ENCODE measurements at regions not wholly inside any gene's neighbourhood (a gene's known extent, or its start where the extent isn't known, plus 50 kb on each side); places are given as distances from the start of the nearest gene placed in this dataset.

DNA sequence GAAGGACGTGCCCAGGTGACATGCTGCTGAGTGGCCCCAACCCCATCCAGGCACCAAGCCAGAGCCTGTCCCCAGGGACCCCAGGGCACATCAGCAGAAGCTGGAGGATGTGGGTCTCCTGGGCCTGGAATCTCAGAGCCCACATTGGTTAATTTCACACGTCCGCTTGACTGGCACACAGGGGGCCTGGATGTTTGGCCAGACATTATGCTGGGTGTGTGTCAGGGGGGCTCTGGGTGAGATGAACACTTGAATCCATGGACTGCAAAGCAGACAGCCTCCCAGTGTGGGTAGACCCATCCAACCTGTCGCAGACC, 79.1 kb upstream of the RET start:
- DNase-seq (ENCODE audit: insufficient read length, low spot score) (no peak), FAIRE-seq (no peak)

GRCh38 chr10:42998481-42999384, 78.1 kb upstream of the RET start:
- no peak for FAIRE-seq
- DNase-seq (ENCODE audit: insufficient read length, low spot score) = no peak

DNA sequence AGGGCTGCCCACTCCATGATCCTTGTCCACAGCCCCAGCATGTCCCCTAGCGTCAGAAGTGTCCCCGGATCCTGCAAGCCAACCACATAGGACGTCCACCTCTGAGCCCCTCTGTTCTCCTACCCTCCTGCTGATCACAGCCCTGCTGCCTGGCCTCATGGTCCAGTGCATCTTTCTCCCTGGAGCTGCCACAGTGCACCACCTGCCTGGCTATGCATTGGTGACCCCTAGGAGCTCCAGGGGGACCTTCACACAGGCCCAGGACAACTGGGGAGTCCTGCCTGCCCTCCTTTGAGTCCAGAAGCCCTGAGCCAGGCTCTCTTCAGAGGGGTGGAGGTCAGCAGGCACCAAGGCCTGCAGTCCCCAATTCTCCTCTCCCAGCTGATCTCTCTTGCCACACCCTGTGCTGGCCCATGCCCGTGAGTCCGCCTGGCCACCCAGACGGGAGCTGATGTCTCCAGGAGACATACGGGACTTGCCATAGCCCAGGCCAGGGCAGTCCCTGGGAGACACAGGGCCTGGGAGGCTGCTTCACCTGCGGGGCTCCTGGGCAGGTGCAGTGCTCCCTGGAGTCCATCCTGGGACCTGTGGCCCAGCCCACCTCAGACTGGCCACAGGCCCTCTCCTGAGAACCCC, 77.4 kb upstream of the RET start:
- no peak for FAIRE-seq
- DNase-seq (ENCODE audit: insufficient read length, low spot score) = no peak

DNA sequence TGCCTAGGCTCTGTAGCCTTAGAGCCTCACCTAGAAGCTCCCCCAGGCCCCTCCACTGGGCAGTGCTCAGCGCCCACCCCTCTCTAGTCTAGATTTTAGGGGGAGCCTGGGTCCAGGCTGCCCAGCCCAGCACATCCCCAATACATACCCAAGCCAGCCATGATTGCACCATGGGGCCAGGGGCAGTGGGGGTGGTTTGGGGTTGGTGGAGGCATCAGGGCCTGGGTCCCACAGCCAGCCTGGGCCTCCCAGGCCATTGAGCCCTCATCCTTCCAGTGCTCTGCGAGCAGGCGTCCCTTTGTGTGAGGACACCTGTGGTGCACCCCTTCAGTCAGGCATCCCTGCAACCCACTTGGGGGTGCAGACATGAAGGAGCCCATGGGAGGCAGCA, 76.9 kb upstream of the RET start:
- FAIRE-seq = no peak
- no peak for DNase-seq (ENCODE audit: insufficient read length, low spot score)

- no peak for FAIRE-seq
- no peak for DNase-seq (ENCODE audit: insufficient read length, low spot score)
Observed at GRCh38 chr10:43000651-43001426, 76.0 kb upstream of the RET start.

DNA sequence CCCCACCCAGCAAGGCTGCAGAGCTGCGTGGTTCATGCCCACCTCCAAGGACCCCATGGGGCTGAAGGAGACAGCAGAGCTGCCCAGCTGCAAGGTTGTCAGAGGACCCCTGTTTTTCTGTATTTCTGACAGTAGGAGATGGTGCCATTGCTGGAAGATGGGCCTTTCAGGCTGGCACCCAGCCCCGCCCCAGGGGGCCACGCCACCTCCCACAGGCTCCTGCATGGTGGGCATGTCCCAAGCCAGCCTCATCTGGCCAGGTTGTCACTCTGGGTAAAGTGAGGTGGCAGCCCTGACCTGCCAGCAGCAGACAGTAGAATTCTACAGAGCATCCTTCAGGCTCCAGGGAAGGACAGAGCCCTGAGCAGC, 75.5 kb upstream of the RET start:
- FAIRE-seq = no peak
- no peak for DNase-seq (ENCODE audit: insufficient read length, low spot score)

GRCh38 chr10:43002596-43002995, 74.3 kb upstream of the RET start:
- no peak for FAIRE-seq
- DNase-seq (ENCODE audit: insufficient read length, low spot score) = no peak

DNA sequence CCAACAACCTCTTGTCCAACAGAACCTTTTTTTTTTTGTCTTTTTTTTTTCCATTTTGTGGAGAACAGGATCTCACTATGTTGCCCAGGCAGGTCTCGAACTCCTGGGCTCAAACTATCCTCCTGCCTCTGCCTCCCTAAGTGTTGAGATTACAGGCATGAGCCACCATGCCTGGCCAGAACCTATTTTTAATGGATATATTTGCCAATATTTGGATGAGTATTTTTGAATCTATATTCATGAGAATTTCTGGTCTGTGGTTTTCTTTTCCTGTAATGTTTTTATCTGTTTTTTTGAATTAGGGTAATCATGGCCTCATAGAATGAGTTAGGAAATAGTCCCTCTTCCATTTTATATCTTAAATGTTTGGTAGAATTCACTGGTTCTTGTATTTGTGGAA, 70.4 kb upstream of the RET start:
- FAIRE-seq (no peak), DNase-seq (ENCODE audit: insufficient read length, low spot score) (no peak)

DNA sequence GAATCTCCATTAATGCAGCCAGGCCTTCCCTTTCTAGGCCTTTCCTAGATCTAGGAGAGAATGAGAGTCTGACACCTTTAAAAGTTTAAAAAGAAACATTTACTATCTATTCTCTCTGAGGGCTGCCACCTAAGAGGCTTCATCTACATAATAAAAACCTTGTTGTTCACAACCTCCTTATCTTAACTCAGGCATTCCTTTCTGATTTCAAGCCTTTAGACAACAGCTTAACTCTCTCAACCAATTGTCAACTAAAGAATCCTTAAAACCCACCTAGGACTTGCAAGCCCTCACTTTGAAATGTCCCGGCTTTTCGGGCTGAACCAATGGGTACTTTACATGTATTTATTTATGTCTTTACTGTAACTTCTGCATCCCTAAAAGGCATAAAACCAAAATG, 64.3 kb upstream of the RET start:
- FAIRE-seq = no peak

DNA sequence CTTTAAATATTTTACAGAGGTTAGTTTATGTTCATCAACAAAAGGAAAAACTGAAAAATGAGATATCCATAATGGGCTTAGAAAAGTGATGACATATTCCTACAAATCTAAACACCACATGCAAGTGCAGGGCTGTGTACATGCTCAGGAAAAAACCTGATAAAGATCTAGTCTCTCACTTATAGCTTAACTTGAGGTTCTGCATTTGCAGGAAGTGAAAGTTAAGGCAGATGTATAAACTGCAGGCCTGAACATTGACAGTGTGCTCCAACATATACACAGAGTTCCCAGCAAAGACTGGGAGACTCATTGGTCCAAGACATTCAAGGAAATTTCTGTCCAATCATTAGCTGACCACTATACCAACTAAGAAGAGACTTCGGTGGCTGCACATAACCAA, 63.8 kb upstream of the RET start:
- DNase-seq (ENCODE audit: insufficient read length, low spot score) (no peak), FAIRE-seq (no peak)

More for the DNA sequence above, 64.3 kb upstream of the RET start:
- no peak for DNase-seq (ENCODE audit: insufficient read length, low spot score)

GRCh38 chr10:43024524-43024923, 52.3 kb upstream of the RET start:
- no peak for FAIRE-seq

DNA sequence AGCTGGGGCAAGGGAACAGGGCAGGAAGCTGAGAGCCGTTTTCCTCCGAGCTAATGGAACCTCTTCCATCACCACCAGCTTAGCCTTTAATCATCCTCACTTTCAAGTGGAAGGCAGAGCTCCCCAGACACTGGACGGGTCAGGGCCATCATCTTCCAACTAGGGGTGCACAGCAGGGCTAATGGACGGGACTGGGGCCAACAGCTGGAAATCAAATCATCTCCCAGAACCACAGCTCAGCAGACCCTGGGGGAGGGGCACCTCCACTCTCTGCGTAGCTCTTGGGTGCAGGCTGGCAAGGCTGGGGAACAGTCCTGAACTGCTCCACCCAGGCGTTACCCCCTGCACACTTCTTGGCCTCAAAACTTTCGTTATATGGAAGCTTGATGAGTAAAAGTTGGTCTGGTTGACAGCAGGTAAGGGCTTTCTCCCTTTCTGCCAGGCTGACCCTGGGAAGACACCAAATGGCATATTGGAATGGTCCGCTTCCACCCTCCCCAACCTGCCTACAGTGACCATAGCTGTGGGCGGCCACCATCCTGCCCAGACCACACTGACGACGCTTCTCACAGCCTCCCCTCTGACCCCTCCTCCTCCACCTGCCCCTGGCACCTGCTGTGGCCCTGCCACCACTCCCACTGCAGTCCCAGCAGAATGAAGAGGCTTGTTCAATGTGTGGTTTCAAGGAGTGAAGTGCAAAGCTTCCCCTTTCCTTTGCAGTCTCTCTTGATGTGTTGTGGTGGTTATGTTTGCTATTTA, 51.7 kb upstream of the RET start:
- FAIRE-seq = no peak
- DNase-seq (ENCODE audit: insufficient read length, low spot score) = no peak

More at GRCh38 chr10:43024524-43024923, 52.3 kb upstream of the RET start:
- DNase-seq (ENCODE audit: insufficient read length, low spot score) = no peak

GRCh38 chr10:43026039-43026973, 50.6 kb upstream of the RET start:
- DNase-seq (ENCODE audit: insufficient read length, low spot score) = no peak
- no peak for FAIRE-seq
